ENCODE measurements at regions not wholly inside any gene's neighbourhood (a gene's known extent, or its start where the extent isn't known, plus 50 kb on each side); places are given as distances from the start of the nearest gene placed in this dataset.

DNA sequence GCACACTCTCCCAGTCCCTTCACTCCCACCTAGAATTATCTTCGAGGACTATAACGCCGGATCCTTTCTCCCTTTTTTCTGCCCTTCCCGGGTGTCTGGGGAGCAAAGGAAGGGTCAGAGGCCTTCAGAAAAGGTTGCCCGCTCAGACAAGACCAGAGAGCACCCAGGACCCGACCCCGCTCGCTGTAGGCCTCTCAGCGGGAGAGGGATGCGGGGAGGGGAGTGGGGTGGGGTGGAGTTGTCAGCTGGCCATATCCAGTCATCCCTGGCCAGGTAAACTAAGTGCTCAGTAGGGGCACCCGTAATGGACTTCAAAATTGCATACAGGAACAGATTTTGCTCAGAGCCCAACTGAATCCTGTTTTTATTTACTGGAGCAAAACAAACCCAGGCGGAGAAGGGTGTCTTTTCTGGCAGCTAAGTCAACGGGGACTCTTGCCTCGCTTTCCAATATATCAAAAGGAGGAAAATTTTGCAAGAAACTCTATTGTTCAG, 65.0 kb downstream of the NOL4 start:
- DNase-seq (ENCODE audit: low read depth in 2 of 2) = no peak

DNA sequence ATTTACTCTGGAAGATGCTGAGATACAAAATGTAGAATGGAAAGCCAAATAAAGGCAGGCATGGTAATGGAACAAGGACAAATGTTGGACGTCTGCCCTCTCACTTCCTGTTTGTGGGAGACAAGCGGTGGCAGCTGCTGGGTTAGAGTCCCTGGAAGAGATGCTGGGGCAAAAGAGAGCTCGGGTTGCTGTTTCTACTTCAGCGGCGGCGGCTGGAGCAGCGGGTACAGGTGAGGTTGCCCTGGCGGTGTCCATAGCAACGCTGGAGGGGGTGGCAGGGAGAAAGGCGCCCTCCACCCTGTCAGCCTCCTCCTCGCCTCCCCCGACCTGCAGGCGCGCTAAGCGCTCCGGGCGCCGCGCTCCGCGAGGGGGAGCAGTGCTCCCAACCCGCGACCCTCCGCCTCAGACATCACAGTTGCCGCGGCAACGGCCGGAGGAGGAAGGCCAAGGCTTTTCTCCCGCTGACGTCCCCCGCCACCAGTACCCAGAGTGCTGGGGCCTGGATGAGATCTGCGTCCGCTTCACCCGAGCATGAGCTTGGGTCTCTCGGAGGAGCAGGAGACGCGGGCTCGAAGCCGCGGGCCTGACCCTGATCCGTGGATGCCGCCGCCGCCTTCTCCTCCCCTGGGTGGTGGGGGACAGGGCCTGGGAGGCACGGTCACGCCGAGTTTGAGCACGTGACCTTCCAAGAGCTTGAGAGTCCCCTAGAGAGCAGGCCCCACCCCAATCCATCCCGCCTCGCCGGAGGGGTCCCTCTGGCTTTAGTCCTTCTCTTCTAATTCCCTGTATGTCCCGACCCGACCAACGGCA, 65.6 kb downstream of the NOL4 start:
- DNase-seq (ENCODE audit: low read depth in 2 of 2) = peak in 1 of 2 donors; percentile 3

DNA sequence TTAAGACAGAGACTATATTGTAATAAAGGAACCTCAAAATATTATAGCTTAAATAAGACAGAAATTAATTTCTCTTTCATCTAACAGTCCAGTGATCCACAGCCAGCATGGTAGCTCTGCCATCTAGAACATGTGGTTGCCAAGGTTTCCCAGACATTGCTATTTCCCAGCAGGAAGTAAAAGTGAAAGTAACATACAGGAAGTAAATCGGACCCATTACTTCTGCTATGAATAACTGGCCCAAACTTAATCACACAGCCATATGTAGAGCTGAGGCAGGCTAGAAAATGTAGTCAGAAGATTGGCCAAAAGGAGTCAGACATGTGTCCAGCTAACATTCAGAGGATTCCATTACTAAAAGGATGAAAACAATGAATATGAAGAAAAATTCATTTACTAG, 71.0 kb downstream of the NOL4 start:
- DNase-seq (ENCODE audit: low read depth in 2 of 2) = peak in 1 of 2 donors; percentile 7

DNA sequence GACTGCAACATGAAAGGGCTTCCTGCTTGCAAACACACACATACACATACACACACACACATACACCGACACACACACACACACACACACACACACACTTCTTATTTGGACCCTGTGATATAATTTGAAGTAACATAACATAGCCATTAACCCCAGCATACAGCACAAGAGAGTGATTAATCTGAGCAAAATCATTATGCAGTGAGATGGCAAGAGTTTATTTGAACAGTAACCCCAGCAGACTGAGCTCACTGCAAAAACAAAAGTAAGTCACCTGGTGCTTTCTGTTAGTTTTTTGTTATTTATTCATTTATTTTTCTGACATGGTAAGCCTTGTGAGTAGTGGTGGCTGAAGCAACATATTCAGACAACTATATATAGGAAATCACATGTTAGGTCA, 93.7 kb downstream of the NOL4 start:
- DNase-seq (ENCODE audit: low read depth in 2 of 2) = no peak

DNA sequence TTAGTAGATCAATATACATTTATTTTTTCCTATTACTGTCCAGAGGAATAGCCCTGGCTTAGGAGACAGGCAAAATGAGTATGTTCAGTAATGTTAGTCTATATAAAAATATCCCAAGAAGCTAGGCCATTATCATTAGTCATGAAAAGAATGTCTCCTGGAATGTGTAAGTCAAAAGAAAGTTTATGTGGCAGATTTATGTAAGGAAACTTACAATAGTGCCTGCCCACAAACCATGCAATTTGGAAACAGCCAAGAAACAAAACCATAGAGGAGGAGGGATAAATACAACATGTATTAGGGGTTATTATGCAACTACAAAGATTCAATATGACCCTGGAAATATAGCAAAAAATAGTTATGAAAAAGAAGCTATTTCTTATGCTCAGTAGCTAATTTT, 96.3 kb downstream of the NOL4 start:
- no peak for DNase-seq (ENCODE audit: low read depth in 2 of 2)

DNA sequence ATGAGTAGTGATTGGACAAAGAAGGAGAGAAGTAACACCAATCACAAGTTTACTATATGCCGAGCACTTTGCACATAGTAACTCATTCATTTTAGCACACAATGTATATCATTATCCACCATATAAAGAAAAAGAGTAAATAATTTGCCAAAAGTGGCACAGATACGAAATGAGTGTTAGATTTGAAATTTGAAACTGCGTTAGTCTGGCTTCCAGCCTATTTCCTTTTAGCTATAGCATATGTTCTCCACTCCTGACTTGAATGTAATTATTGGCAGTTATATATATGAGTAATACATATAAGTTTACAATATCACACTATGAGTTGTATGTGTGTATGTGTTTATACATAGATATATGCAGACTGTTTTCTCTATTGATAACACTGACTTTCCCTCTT, 98.6 kb downstream of the NOL4 start:
- DNase-seq (ENCODE audit: low read depth in 2 of 2) = no peak

DNA sequence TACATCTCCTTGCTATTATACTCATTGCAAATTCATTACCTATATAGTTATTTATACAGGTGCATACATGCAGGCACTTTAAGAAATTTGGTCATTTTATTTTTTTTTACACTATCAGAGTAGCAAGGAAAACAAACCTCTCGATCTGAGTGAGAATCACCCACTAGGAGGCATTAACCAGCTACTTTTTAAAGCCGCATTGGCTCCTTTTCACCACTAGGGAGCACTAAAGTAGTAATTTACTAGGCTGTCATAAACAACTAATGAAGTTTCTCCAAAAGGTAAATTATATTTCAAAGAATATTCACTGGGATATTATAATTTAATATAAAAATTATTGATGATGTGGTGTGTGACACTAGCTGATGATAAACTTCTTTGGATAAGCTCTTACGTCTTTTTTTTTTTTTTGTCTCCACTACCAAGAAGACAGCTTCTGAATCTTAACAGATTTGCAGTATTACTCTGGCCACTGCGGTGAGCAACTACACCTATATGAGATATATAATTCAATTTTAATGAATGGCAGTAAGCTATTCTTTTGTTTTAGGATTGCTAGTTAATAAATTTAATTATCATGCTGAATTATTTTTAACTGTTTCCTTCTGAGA, 101.9 kb downstream of the NOL4 start:
- peak; percentile 29 to 58 for DNase-seq (ENCODE audit: low read depth in 2 of 2)

DNA sequence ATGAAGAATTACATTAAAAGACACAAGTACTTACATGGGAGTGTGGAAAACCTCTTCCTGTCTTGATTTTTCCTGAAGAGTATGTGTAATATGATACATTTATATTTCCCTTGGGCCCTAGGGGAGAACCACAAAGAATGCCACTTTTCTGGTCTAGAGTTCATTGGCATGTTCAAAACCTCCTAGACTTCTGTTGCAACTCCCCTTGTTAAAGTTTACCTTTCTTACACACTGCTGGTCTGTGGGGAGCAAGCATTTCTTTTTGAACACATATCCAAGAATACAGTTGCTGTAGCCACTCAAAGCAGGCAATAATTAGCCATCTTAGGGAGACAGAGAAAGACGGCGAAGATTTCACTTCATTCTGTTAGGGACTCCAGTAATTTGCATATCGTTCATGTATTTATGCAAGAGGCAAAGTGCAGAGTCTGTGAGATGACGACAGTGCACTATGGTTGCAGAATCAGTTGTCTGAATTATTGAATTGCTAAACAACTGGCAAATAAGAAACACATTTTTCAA, 103.5 kb downstream of the NOL4 start:
- no peak for DNase-seq (ENCODE audit: low read depth in 2 of 2)

DNA sequence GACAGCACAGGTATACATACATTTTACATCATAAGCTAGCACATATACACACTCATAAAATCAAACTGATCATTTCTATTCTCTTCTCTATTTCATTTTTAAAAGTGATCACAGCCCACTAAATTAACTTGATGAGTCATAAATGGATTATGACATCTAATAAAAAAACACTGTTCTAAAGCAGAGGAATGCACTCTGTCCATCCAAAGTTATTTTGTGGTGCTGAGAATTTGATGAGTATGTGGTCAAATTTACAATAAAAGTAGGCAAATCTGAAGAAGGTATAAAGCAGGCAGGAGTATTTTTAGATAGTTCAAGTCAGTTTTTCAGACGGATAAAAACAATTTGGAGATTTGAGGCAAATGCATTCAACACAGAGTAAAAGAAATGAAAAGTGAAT, 104.4 kb downstream of the NOL4 start:
- DNase-seq (ENCODE audit: low read depth in 2 of 2) = no peak

DNA sequence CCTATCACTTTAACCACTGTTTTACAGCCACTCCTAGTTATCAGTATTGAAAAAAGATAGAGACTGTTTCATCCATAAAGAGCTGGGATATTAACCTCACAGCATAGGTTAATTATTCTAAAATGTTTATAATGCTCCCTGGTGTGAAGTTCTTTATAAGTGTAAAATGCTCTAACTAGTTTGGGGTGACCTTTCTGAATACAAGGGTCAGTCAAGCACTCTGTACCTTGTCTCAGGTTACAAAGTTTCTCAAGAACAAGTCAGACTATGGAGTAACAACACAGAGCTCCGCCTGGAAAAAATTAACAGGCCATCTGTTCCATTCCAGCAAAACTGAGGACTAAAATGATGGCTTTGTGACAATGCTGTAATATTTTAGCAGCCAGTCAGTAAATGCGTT, 107.4 kb downstream of the NOL4 start:
- no peak for DNase-seq (ENCODE audit: low read depth in 2 of 2)

DNA sequence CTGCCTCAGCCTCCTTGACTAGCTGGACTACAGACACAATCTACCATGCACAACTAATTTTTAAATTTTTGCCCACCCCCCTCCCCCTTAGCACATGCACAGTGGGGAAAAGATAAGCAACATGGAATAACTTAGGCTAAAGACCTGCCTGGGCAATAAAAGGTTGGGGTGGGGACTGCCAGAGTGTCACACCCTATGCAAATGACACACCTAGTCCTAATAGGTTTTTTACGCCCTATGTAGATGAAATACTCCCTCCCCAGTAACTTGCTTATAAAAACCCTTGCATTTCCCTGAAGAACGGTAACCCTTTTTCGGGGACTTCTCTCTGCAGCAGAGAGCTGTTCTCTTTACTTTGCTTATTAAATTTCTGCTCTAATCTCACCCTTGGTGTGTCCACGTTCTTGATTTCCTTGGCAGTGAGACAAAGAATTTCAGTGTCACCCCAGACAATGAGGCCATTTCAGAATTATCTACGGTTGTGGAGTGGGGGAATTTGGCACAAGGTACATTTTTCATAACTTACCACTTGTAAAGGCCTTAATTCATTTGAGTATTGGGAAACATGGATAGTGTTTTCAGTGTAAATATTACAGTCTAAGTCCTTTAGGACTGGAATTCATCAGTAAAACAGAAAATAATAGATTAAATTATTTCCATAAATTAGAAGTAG, 109.2 kb downstream of the NOL4 start:
- DNase-seq (ENCODE audit: low read depth in 2 of 2) = no peak

DNA sequence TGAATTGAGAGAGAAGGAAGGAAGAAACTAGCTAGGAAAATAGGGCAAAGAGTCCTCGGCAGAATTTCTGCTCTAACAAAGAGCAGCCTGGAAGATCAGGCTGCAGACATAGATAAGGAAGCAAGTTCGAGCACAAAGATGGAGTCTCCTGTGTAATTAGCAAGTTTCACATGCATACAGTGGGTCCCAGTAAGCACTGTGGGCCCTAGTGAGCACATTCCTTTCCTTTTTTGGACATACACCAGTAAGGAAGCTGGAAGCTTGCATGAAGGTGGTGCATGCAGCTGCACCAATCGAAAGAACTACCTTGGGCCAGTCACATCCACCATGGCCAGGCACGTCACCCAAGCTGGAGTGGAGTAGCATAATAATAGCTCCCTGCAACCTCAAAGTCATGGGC, 109.7 kb downstream of the NOL4 start:
- DNase-seq (ENCODE audit: low read depth in 2 of 2) = no peak

DNA sequence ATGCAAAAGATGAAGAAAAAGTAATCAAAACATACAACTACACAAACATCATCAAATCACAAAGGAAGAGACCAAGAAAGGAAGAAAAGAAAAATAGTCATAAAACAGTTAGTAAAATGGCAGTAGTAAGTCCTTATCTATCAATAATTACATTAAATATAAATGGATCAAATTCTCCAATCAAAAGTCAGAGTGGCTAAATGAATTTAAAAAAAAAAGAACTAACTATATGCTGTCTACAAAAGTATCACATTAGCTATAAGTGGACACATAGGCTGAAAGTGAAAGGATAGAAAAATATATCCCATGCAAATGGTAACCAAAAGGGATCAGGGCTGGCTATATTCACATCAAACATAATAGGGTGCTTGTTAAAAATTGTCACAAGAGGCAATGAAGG, 116.5 kb downstream of the NOL4 start:
- no peak for DNase-seq (ENCODE audit: low read depth in 2 of 2)

DNA sequence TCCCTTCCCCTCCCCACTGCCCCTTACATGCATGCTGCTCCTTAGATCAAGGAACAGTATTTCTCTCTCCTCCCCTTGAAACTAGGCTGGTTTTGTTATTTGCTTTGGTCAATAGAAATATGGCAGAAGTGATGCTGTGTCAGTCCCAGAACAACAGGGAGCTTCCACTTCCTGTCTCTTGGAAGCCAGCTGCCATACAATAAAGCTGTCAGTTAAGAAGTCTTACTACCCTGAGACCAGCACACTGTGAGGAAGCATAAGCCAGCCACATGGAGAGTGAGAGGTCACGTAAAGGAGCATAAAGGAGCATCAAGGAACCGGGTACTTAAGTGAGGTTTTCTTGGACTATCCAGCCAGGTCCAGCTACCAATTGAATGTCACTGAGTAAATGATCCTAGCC, 126.6 kb downstream of the NOL4 start:
- no peak for DNase-seq (ENCODE audit: low read depth in 2 of 2)

DNA sequence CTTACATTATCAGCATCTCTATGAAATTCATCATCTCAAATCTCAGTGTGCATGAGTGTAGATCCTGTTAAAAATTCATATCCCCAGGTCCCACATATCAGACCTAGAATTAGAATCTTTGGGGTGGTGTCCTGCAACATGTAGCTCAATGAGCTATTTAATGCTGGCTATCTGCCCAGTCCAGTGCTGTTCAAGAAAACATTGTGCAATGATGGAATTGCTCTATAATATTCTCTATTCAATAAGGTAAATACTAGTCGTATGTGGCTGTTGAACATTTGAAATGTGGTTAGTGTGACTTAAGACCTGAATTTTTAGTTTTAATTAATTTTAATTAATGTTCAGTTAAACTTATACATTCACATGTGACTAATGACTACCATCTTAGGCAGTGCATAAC, 127.4 kb downstream of the NOL4 start:
- no peak for DNase-seq (ENCODE audit: low read depth in 2 of 2)

DNA sequence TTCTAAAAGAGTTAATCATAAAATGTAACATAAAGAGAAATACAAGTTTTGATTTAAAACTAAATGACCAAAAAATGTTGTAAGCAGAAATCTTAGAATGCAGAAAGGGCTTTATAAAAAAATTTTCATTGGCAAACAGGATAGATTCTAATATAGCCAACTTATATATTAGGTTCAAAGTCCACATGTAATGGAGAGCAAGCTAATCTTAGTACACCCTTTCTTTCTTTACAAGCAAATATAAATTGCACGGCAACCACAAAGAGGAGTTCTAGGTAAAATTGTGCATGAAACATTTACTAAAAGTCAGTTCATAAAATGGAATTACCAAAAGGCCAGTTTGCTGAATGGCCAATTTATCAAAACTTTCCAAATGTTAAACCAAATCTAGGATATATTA, 130.6 kb downstream of the NOL4 start:
- no peak for DNase-seq (ENCODE audit: low read depth in 2 of 2)

DNA sequence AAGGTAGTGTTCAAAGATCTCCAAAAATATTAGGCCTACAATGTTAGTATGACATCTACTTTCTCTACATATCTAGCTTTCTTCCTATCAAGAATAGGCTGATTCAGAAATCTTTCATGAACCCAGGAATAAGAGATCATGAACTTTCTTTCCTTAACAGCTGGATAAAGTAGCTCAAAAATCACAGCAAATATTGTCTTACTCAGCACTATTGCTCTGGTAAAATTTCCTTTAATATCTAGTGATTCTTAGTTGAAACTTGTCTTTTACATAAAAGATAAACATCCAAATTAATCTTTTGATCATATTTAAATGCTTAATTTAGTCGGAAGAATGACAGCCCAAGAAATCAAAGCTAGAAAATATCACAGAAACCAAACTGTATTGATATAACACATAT, 131.9 kb downstream of the NOL4 start:
- no peak for DNase-seq (ENCODE audit: low read depth in 2 of 2)

DNA sequence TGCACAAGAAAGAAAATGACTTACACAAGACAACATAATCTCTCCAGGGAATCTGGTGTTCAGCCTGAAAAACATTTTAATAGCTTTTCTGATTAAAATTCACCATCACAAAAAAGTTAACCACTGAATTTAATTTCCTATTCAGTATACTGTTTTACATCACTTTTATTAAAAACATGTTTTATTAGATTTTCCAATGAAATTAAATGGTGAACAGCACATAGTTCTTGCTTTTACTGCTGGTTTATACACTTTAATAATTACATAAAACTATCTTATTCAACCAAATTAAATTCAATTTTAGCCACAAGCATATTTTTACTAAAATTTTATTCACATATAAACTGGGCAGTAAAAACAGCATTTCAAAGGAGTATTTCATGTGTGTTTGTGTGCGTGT, 138.3 kb downstream of the NOL4 start:
- no peak for DNase-seq (ENCODE audit: low read depth in 2 of 2)

DNA sequence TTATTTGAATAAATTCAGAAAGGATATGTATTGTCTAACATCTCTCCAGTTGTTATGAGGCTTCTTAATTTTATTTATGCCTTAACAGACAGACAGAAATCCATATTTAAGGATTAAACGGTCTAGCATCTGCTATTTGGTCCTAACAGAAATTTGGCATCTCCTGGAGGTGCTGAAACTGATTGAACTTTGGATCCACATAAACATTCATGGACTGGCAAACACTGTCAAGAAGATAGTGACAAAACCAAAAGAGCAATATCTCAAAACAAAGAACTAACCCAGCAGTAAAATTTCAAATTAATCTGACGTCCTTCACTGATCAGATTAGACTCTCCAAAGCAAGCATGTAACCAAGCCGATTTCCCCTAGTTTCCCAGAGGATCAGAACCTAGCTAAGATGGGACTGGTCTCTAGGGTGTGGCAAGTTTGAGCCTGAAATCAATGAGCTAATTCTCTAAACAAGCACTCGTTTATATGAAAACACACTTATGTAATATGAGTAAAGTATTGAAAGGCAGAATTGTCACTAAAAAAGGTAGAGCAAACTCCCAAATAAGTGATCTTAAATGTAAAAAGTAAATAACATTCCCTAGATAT, 139.5 kb downstream of the NOL4 start:
- DNase-seq (ENCODE audit: low read depth in 2 of 2) = no peak

DNA sequence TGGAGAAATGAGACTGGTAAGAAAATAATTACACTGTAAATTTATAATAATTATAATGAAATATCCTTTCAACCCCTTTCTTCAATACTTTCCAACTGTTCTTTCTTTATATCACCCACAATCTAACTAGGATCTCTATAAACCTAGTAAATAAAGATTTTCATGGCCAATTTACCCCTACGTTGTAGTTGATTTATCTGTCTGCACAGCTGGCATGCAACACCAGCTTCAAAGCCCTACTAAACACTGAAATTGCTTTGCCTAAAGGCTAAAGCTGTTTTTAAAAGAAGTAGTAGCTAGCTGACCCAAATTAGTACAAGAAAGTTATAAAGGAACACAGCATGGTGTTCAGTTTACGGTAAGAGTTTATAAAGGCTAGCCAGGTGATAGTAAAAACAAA, 140.1 kb downstream of the NOL4 start:
- DNase-seq (ENCODE audit: low read depth in 2 of 2) = no peak

DNA sequence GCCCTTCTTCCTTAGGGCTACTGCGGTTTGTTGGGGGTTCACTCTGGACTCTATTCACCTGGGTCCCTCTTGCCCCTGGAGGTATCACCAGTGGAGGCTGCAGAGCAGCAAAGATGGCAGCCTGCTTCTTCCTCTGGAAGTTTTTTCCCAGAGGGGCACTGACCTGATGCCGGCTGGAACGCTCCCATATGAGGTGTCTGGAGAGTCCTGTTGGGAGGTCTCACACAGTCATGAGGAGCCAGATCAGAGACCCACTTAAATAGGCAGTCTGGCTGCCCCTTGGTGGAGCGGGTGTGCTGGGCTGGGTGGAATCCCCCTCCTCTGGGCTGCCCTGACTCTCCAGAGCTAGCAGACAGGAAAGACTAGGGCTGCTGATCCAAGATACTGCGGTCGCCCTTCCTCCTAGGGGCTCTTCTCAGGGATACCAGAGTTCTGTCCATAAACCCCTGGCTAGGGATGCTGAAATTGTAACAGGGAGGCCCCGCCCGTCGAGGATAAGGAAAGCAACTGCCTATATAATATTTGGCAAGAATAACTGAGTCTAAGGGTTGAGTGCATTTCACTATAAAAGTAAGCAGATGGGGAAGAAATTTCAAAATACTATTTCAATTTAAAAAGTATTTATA, 140.7 kb downstream of the NOL4 start:
- DNase-seq (ENCODE audit: low read depth in 2 of 2) = no peak

DNA sequence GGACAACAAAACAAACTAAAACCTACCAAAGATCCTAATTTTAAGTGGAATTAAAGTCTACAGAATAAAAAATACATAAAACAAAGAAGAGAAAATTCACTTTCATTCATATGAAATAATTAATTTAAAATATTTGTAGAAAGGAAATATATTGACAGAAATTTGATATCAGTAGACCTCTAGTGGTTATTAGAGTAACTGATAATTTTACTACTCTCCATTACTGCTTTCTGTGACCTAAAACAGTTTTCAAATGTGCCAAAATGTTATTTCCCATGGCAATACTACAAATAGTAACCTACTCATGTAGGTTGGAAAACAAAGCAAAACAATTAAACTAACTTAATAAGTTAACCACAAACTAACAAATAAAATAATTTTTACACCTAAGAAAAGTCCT, 147.1 kb downstream of the NOL4 start:
- DNase-seq (ENCODE audit: low read depth in 2 of 2) = no peak
